Activated CD8-positive, alpha-beta T cell treated with anti-CD3 and anti-CD28 coated beads for 36 hours (primary cell): ENCODE measurements at regions not wholly inside any gene's neighbourhood (a gene's known extent, or its start where the extent isn't known, plus 50 kb on each side); places are given as distances from the start of the nearest gene placed in this dataset.

Experiments used
- ATAC-seq: fragments of 200-7000 bp; cut with Tn5 transposase; one replicate; pipeline ENCODE4 v1.10.0; 2021; ENCODE audit warnings: mild to moderate bottlenecking, moderate library complexity
- CTCF ChIA-PET: fragments of 350-600 bp; sonication (Branson Sonifier 250); formaldehyde crosslinking; loops from one replicate; lab custom pipeline; 2021; ENCODE audit warnings: antibody characterized with exemption; lab: Charles Lee
- POLR2A ChIA-PET: fragments of 350-600 bp; sonication (Branson Sonifier 250); formaldehyde crosslinking; loops from one replicate; lab custom pipeline; 2021; ENCODE audit warnings: antibody characterized with exemption; lab: Charles Lee
- DNase-seq: peaks from one replicate; pipeline ENCODE4 v3.0.0-alpha.2; 2020
- H3K27ac Mint-ChIP-seq: one replicate; pipeline ENCODE4 v1.8.0; 2021; ENCODE audit warnings: mild to moderate bottlenecking, mixed read lengths
- H3K27me3 Mint-ChIP-seq: one replicate; pipeline ENCODE4 v1.8.0; 2021; ENCODE audit warnings: mixed read lengths
- H3K36me3 Mint-ChIP-seq: one replicate; pipeline ENCODE4 v1.8.0; 2021; ENCODE audit warnings: low read depth, mixed read lengths
- H3K4me1 Mint-ChIP-seq: one replicate; pipeline ENCODE4 v1.8.0; 2021; ENCODE audit warnings: low read depth, mixed read lengths
- H3K4me3 Mint-ChIP-seq: one replicate; pipeline ENCODE4 v1.8.0; 2021; ENCODE audit warnings: mild to moderate bottlenecking, moderate library complexity, mixed read lengths
- H3K9me3 Mint-ChIP-seq: one replicate; pipeline ENCODE4 v1.8.0; 2021; ENCODE audit warnings: mixed read lengths
- intact Hi-C: fragments of 100-400 bp; cut with micrococcal nuclease; formaldehyde crosslinking; loops from one replicate; pipeline ENCODE4 v1.10.0; 2022
- TF ChIP-seq, protein P1 (sequence below): fragments of 200-600 bp; IDR thresholded peaks from one replicate; pipeline ENCODE4 v1.8.0; 2022; ENCODE audit warnings: antibody characterized with exemption, mild to moderate bottlenecking

DNA sequence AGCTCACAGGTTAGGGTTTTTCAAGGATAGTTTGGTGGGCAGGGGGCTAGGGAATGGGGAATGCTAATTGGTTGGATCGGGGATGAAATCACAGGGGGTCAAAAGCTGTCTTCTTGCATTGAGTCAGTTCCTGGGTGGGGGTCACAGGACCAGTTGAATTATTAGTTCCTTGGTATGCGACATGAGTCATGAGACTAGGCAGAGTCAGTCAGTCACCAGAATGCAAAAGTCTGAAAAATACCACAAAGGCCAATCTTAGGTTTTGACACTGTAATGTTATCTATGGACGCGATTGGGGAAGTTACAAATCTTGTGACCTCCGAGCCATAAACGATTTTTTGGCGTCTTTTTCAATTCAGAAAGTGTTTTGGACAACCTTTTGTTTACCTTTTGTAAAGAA, 101.2 kb downstream of the ZNF519 start:
- TF ChIP-seq, protein P1, sequence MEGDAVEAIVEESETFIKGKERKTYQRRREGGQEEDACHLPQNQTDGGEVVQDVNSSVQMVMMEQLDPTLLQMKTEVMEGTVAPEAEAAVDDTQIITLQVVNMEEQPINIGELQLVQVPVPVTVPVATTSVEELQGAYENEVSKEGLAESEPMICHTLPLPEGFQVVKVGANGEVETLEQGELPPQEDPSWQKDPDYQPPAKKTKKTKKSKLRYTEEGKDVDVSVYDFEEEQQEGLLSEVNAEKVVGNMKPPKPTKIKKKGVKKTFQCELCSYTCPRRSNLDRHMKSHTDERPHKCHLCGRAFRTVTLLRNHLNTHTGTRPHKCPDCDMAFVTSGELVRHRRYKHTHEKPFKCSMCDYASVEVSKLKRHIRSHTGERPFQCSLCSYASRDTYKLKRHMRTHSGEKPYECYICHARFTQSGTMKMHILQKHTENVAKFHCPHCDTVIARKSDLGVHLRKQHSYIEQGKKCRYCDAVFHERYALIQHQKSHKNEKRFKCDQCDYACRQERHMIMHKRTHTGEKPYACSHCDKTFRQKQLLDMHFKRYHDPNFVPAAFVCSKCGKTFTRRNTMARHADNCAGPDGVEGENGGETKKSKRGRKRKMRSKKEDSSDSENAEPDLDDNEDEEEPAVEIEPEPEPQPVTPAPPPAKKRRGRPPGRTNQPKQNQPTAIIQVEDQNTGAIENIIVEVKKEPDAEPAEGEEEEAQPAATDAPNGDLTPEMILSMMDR: no peak
- Mint-ChIP-seq H3K27me3 (peaks cover 5% of the 10 kb centered on the region), H3K4me3 (no peak overlapping the region), H3K4me1 (no peaks in the 10 kb centered on the region), H3K27ac (no peak overlapping the region), H3K9me3 (no peaks in the 10 kb centered on the region), H3K36me3 (no peaks in the 10 kb centered on the region)
- no peak for DNase-seq
- ChIA-PET POLR2A (no interaction called here), CTCF (no interaction called here)
- intact Hi-C loops: no loop called here
- no peak for ATAC-seq

DNA sequence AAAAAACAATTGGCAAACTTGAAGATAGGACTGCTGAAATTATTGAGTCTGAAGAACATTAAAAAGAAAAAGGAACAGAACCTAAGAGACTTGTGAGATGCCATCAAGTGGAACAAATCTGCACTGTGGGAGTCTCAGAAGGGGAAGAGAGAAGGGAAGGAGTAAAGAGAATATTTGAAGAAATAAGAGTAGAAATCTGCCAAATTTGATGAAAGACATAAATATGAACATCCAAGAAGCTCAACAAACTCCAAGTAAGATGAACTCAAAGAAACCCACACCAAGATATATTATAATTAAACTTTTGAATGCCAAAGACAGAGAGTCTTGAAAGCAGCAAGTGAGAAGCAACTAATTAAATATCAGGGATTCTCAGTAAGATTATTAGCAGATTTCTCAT, 102.7 kb downstream of the ZNF519 start:
- no peak overlapping the region for H3K4me3 Mint-ChIP-seq
- ChIA-PET POLR2A (interaction anchor here (0.7 kb wide), 1 partner anchor 72 kb away, joined by 3 read pairs; no protein-coding TSS in a partner anchor), CTCF (no interaction called here)
- H3K27ac Mint-ChIP-seq: no peak overlapping the region
- TF ChIP-seq, protein P1: no peak
- no peaks in the 10 kb centered on the region for H3K4me1 Mint-ChIP-seq
- no peaks in the 10 kb centered on the region for H3K9me3 Mint-ChIP-seq
- intact Hi-C loops: no loop called here
- ATAC-seq (no peak), DNase-seq (no peak)
- peaks cover 5% of the 10 kb centered on the region for H3K27me3 Mint-ChIP-seq
- H3K36me3 Mint-ChIP-seq: no peaks in the 10 kb centered on the region

DNA sequence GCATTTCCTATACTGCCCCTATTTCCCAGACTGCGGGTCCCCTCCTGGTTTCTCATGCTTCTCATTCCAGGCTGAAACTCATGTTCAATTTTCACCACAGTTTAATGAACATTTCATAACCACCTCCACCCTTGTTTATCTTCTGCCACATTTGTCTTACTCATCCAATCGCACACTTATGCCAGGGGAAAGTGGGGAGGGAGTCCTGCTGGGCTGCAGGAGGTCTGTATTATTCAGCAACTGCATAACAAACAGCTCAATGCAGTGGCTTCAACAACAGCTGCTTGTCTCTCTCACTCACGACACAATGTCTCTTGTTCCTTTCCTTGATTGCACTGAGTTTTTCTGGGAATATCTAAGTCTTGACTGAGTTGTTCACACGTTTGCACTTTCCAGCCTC, 106.0 kb downstream of the ZNF519 start:
- no peak overlapping the region for H3K4me3 Mint-ChIP-seq
- CTCF ChIA-PET: no interaction called here
- intact Hi-C loops: no loop called here
- DNase-seq (no peak), ATAC-seq (no peak)
- peaks cover 5% of the 10 kb centered on the region for H3K27me3 Mint-ChIP-seq
- H3K36me3 Mint-ChIP-seq: no peaks in the 10 kb centered on the region
- H3K4me1 Mint-ChIP-seq: no peaks in the 10 kb centered on the region
- H3K27ac Mint-ChIP-seq: no peak overlapping the region
- POLR2A ChIA-PET: interaction anchor here (0.5 kb wide), 1 partner anchor 9 kb away, joined by 4 read pairs; no protein-coding TSS in a partner anchor
- no peaks in the 10 kb centered on the region for H3K9me3 Mint-ChIP-seq
- TF ChIP-seq, protein P1: no peak

DNA sequence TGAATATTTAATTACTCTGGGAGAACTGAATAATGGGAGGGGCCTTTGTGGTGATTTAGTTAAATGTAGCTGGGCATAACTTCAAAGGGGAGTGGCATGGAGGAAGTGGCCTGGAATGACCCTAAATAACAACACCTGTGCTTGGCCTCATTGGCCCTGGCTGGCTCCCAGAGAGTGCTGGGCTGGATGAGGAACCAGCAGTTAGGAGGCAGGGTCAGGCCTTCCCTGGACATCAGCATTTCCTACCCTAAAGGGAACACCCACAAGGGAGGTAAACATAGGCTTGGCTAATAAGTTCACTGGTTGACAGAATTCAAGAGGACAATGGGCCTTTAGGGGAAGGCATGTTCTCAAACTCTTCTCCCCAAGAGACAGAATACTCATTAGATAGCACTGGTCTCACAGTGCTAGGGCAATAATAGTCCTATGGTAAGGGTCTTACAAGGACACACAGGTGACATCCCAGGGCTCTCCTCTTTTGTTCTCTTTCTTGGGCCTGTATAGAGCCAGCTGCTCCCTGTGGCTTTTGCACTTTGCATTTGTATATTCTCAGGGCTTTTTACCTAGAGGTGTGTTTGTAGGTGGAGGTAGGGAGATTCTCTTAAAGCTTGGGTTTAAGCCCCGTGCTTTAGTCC, 106.8 kb downstream of the ZNF519 start:
- TF ChIP-seq, protein P1: no peak
- DNase-seq: no peak
- Mint-ChIP-seq H3K4me3 (no peak overlapping the region), H3K4me1 (no peaks in the 10 kb centered on the region), H3K9me3 (no peaks in the 10 kb centered on the region), H3K27me3 (peaks cover 5% of the 10 kb centered on the region), H3K27ac (no peak overlapping the region), H3K36me3 (no peaks in the 10 kb centered on the region)
- intact Hi-C loops: no loop called here
- ATAC-seq: no peak
- ChIA-PET CTCF (no interaction called here), POLR2A (no interaction called here)

DNA sequence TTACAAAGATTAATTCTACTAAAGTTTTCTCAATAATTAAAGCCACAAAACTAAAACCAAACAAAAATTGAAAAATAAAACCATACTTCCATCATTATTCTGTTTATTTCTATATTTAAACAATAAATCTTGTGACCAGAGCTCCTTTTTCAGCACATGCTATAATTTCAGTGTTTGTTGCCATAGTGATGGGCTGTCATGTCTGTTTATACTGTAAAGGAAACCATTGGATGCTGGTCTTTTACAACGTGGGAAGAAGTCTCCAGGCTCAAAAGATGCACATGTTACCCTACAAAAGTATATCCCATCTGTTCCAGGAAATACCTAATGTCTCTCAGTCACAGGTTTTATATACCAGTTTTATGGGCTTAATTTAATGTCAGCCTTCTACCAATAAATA, 100.1 kb upstream of the MC2R start:
- ChIA-PET CTCF (interaction anchor here (1.0 kb wide), 1 partner anchor 191 kb away, joined by 3 read pairs; the partner anchor contains the start of gene MC5R), POLR2A (no interaction called here)
- intact Hi-C loops: no loop called here
- H3K4me1 Mint-ChIP-seq: no peaks in the 10 kb centered on the region
- TF ChIP-seq, protein P1: no peak
- no peaks in the 10 kb centered on the region for H3K27me3 Mint-ChIP-seq
- H3K27ac Mint-ChIP-seq: no peak overlapping the region
- DNase-seq (no peak), ATAC-seq (no peak)
- H3K9me3 Mint-ChIP-seq: no peaks in the 10 kb centered on the region
- H3K36me3 Mint-ChIP-seq: no peaks in the 10 kb centered on the region
- H3K4me3 Mint-ChIP-seq: no peak overlapping the region
